ENCODE measurements at regions not wholly inside any gene's neighbourhood (a gene's known extent, or its start where the extent isn't known, plus 50 kb on each side); places are given as distances from the start of the nearest gene placed in this dataset.

GRCh38 chr10:129194181-129194870 is 272.7 kb upstream of the MGMT start:
- TF ChIP-seq CTCF (conservative IDR thresholded peaks at IDR 0.05; ENCODE audit: low read depth, low read length) (no peak), EZH2phosphoT487 (IDR thresholded peaks at IDR 0.05; ENCODE audit: borderline replicate concordance, low read length) (no peak), EZH2 (IDR thresholded peaks at IDR 0.05; ENCODE audit: low read length, unreplicated experiment) (no peak)
- H3K4me2 ChIP-seq (ENCODE audit: low read length): no peak overlapping the region
- intact Hi-C loops (cut with micrococcal nuclease): no loop called here
- H3K27me3 ChIP-seq (ENCODE audit: low read length): no peaks in the 10 kb centered on the region
- ChIA-PET POLR2A (ENCODE audit: unreplicated experiment) (no interaction called here), CTCF (no interaction called here)
- no peak overlapping the region for H3K9ac ChIP-seq (ENCODE audit: low read length)
- H3K9me2 ChIP-seq (replicated peaks; ENCODE audit: low read length): no peaks in the 10 kb centered on the region
- H3K36me3 ChIP-seq (ENCODE audit: low read depth, low read length): no peaks in the 10 kb centered on the region
- H3K9me3 ChIP-seq (ENCODE audit: low read length): no peaks in the 10 kb centered on the region
- no peak overlapping the region for H3K27ac ChIP-seq (ENCODE audit: low read length)
- DNase-seq: no peak
- no peak overlapping the region for H3K4me3 ChIP-seq (ENCODE audit: low read length)
- BruUV-seq (replicated peaks): no TSS peak
- no peaks in the 10 kb centered on the region for H3K4me1 ChIP-seq (ENCODE audit: insufficient read depth, low read length)
- H3F3A ChIP-seq (ENCODE audit: low read length, unreplicated experiment): no peaks in the 10 kb centered on the region
- no peaks in the 10 kb centered on the region for H4K20me1 ChIP-seq (ENCODE audit: low read length)
- no peak for ATAC-seq
- no peak overlapping the region for H2AFZ ChIP-seq (ENCODE audit: low read length)
- H3K79me2 ChIP-seq (ENCODE audit: low read length): no peaks in the 10 kb centered on the region

GRCh38 chr10:129199826-129200225 is 267.2 kb upstream of the MGMT start:
- no peaks in the 10 kb centered on the region for H3K79me2 ChIP-seq (ENCODE audit: low read length)
- DNase-seq: no peak
- H3K9me3 ChIP-seq (ENCODE audit: low read length): no peaks in the 10 kb centered on the region
- H3K4me1 ChIP-seq (ENCODE audit: insufficient read depth, low read length): no peaks in the 10 kb centered on the region
- H4K20me1 ChIP-seq (ENCODE audit: low read length): no peaks in the 10 kb centered on the region
- ChIA-PET POLR2A (ENCODE audit: unreplicated experiment) (no interaction called here), CTCF (no interaction called here)
- H3K4me2 ChIP-seq (ENCODE audit: low read length): no peak overlapping the region
- BruUV-seq (replicated peaks): no TSS peak
- H3K9ac ChIP-seq (ENCODE audit: low read length): no peak overlapping the region
- intact Hi-C loops (cut with micrococcal nuclease): no loop called here
- H2AFZ ChIP-seq (ENCODE audit: low read length): no peak overlapping the region
- no peak overlapping the region for H3K4me3 ChIP-seq (ENCODE audit: low read length)
- no peak for TF ChIP-seq CTCF (conservative IDR thresholded peaks at IDR 0.05; ENCODE audit: low read depth, low read length)
- TF ChIP-seq EZH2phosphoT487 (IDR thresholded peaks at IDR 0.05; ENCODE audit: borderline replicate concordance, low read length): no peak
- no peak for TF ChIP-seq EZH2 (IDR thresholded peaks at IDR 0.05; ENCODE audit: low read length, unreplicated experiment)
- H3K27ac ChIP-seq (ENCODE audit: low read length): no peak overlapping the region
- no peaks in the 10 kb centered on the region for H3F3A ChIP-seq (ENCODE audit: low read length, unreplicated experiment)
- H3K27me3 ChIP-seq (ENCODE audit: low read length): no peaks in the 10 kb centered on the region
- H3K36me3 ChIP-seq (ENCODE audit: low read depth, low read length): no peaks in the 10 kb centered on the region
- no peaks in the 10 kb centered on the region for H3K9me2 ChIP-seq (replicated peaks; ENCODE audit: low read length)
- no peak for ATAC-seq

GRCh38 chr10:129203819-129204218 is 263.2 kb upstream of the MGMT start:
- H3K4me1 ChIP-seq (ENCODE audit: insufficient read depth, low read length): no peaks in the 10 kb centered on the region
- no TSS peak for BruUV-seq (replicated peaks)
- no peak for ATAC-seq
- CTCF ChIA-PET: no interaction called here
- H2AFZ ChIP-seq (ENCODE audit: low read length): no peak overlapping the region
- H3K9me2 ChIP-seq (replicated peaks; ENCODE audit: low read length): no peaks in the 10 kb centered on the region
- no peaks in the 10 kb centered on the region for H4K20me1 ChIP-seq (ENCODE audit: low read length)
- H3K27me3 ChIP-seq (ENCODE audit: low read length): no peaks in the 10 kb centered on the region
- intact Hi-C loops (cut with micrococcal nuclease): no loop called here
- no peak for DNase-seq
- no peak overlapping the region for H3K27ac ChIP-seq (ENCODE audit: low read length)
- no peak overlapping the region for H3K4me2 ChIP-seq (ENCODE audit: low read length)
- no peaks in the 10 kb centered on the region for H3K9me3 ChIP-seq (ENCODE audit: low read length)
- H3K4me3 ChIP-seq (ENCODE audit: low read length): no peak overlapping the region
- TF ChIP-seq CTCF (conservative IDR thresholded peaks at IDR 0.05; ENCODE audit: low read depth, low read length) (no peak), EZH2 (IDR thresholded peaks at IDR 0.05; ENCODE audit: low read length, unreplicated experiment) (no peak), EZH2phosphoT487 (IDR thresholded peaks at IDR 0.05; ENCODE audit: borderline replicate concordance, low read length) (no peak)
- POLR2A ChIA-PET (ENCODE audit: unreplicated experiment): no interaction called here
- H3K9ac ChIP-seq (ENCODE audit: low read length): no peak overlapping the region
- no peaks in the 10 kb centered on the region for H3F3A ChIP-seq (ENCODE audit: low read length, unreplicated experiment)
- no peaks in the 10 kb centered on the region for H3K36me3 ChIP-seq (ENCODE audit: low read depth, low read length)
- no peaks in the 10 kb centered on the region for H3K79me2 ChIP-seq (ENCODE audit: low read length)

All from PC-3 (cell line).